ENCODE measurements at regions not wholly inside any gene's neighbourhood (a gene's known extent, or its start where the extent isn't known, plus 50 kb on each side); places are given as distances from the start of the nearest gene placed in this dataset.

DNA sequence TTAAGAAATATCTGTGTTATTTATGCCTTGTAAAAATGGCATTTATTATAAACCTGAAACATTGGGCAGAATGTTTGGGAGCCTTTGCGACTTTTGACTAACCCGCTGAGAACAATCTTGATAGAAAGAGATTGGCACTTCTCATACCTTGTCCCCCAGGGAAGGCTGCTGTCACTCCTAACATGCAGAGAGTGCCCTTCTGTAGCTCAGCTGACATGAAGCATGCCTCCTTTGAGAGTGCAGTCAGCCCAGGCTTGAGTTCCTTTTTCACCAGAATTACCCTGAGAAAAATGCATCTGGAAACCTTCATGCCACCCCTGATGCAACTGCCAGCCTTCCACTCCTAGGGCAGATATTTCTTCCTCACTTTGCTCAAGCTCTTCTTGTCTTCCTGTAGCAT is 569.2 kb upstream of the ARPP21 start:
- TF ChIP-seq EZH2 (IDR thresholded peaks at IDR 0.05; ENCODE audit: borderline replicate concordance, insufficient read depth, low read depth, low read length, poor library complexity, severe bottlenecking): no peak
- TF ChIP-seq, protein P1, sequence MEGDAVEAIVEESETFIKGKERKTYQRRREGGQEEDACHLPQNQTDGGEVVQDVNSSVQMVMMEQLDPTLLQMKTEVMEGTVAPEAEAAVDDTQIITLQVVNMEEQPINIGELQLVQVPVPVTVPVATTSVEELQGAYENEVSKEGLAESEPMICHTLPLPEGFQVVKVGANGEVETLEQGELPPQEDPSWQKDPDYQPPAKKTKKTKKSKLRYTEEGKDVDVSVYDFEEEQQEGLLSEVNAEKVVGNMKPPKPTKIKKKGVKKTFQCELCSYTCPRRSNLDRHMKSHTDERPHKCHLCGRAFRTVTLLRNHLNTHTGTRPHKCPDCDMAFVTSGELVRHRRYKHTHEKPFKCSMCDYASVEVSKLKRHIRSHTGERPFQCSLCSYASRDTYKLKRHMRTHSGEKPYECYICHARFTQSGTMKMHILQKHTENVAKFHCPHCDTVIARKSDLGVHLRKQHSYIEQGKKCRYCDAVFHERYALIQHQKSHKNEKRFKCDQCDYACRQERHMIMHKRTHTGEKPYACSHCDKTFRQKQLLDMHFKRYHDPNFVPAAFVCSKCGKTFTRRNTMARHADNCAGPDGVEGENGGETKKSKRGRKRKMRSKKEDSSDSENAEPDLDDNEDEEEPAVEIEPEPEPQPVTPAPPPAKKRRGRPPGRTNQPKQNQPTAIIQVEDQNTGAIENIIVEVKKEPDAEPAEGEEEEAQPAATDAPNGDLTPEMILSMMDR (IDR thresholded peaks at IDR 0.05): no peak
